K562 (cell line): ENCODE measurements at regions not wholly inside any gene's neighbourhood (a gene's known extent, or its start where the extent isn't known, plus 50 kb on each side); places are given as distances from the start of the nearest gene placed in this dataset.

Source experiments
- ATAC-seq: fragments of 200-7000 bp; cut with Tn5 transposase; 3 replicates; pipeline ENCODE4 v1.9.1; 2020; ENCODE audit warnings: moderate library complexity
- BruUV-seq: library from RNA; stranded (reverse); fragments of 400-500 nt; replicated peaks from 2 replicates; lab custom pipeline; 2021; lab: Mats Ljungman, UMichigan
- CTCF ChIA-PET: fragments of 300-600 bp; formaldehyde crosslinking; extraction: SDS; loops from one replicate; lab custom pipeline; 2021; ENCODE audit warnings: low intra/inter-chr PET ratio; lab: Yijun Ruan, JAX
- POLR2A ChIA-PET: fragments of 300-600, 350-650 bp; sonication (Branson Sonifier 250); formaldehyde crosslinking; extraction: SDS; loops from one replicate; lab custom pipeline; 2021; ENCODE audit warnings: antibody characterized with exemption, inconsistent platforms; lab: Yijun Ruan, JAX
- DNase-seq, 4 experiments: peaks; one replicate each; pipeline versions ENCODE4 v3.0.0 to v3.0.0-alpha.2; 2011 to 2018; ENCODE audit warnings: low spot score in 3 of 4, mixed read lengths in 3 of 4; ENCODE audit errors: extremely low read depth in 1 of 4
- FAIRE-seq: peaks from 2 replicates; lab custom pipeline; 2011; peaks lifted over from hg19 to GRCh38; lab: Jason Lieb, UNC
- H2AFZ ChIP-seq: 2 replicates; pipeline ENCODE4 v1.6.0; 2011; ENCODE audit warnings: low read depth, low read length, control low read depth, inconsistent platforms
- H3K27ac ChIP-seq: fragments of 200-600 bp; 3 replicates; pipeline ENCODE4 v1.8.0; 2011; ENCODE audit warnings: low read depth, mild to moderate bottlenecking, control low read depth, inconsistent platforms, low read length, moderate library complexity, mixed read lengths; ENCODE audit errors: extremely low read depth
- H3K27me3 ChIP-seq, 2 experiments: fragments of 300-600 bp in 1 of 2; 2 replicates in 1 of 2; 3 replicates in 1 of 2; pipeline versions ENCODE4 v1.6.0 to v1.8.0; 2011; ENCODE audit warnings: inconsistent platforms in 2 of 2, low read length in 2 of 2, mild to moderate bottlenecking in 1 of 2, mixed read lengths in 1 of 2, moderate library complexity in 1 of 2; ENCODE audit not compliant: control insufficient read depth in 2 of 2, insufficient read depth in 2 of 2
- H3K36me3 ChIP-seq: fragments of 300-600 bp; 3 replicates; pipeline ENCODE4 v1.8.0; 2011; ENCODE audit warnings: mild to moderate bottlenecking, low read length, inconsistent platforms; ENCODE audit not compliant: control insufficient read depth, insufficient read depth
- H3K4me1 ChIP-seq, 2 experiments: fragments of 200-600 bp in 1 of 2; replicated peaks in 1 of 2; 2 replicates in 1 of 2; 3 replicates in 1 of 2; pipeline versions ENCODE4 v1.5.1 to v1.8.0; 2011; ENCODE audit warnings: inconsistent platforms in 2 of 2, low read length in 2 of 2, mild to moderate bottlenecking in 1 of 2, mixed read lengths in 1 of 2, moderate library complexity in 1 of 2; ENCODE audit not compliant: control insufficient read depth in 2 of 2, insufficient read depth in 2 of 2
- H3K4me2 ChIP-seq: 2 replicates; pipeline ENCODE4 v1.6.1; 2011; ENCODE audit warnings: low read length, control low read depth, inconsistent platforms, mixed read lengths; ENCODE audit not compliant: insufficient read depth
- H3K4me3 ChIP-seq: fragments of 200-600 bp; sonication (generic), shearing (Covaris generic); 2 replicates; pipeline ENCODE4 v1.5.1; 2016; ENCODE audit warnings: control low read depth, inconsistent platforms
- H3K79me2 ChIP-seq: fragments of 200-600 bp; 3 replicates; pipeline ENCODE4 v1.8.0; 2011; ENCODE audit warnings: low read length, inconsistent platforms; ENCODE audit not compliant: control insufficient read depth, insufficient read depth
- H3K9ac ChIP-seq, 2 experiments: 2 replicates each; pipeline versions ENCODE4 v1.6.0 to v1.6.1; 2011; ENCODE audit warnings: low read depth in 2 of 2, low read length in 2 of 2, control low read depth in 1 of 2, inconsistent platforms in 1 of 2, mild to moderate bottlenecking in 1 of 2, mixed read lengths in 1 of 2; ENCODE audit not compliant: insufficient read depth in 1 of 2
- H3K9me1 ChIP-seq: one replicate; pipeline ENCODE4 v1.6.0; 2011; ENCODE audit warnings: inconsistent platforms, mild to moderate bottlenecking, low read length, moderate library complexity; ENCODE audit not compliant: control insufficient read depth, insufficient read depth
- H3K9me3 ChIP-seq: replicated peaks from 2 replicates; pipeline ENCODE4 v1.5.1; 2011; ENCODE audit warnings: low read depth, low read length, inconsistent platforms; ENCODE audit not compliant: control insufficient read depth, insufficient read depth
- H4K20me1 ChIP-seq: replicated peaks from 2 replicates; pipeline ENCODE4 v1.6.1; 2011; ENCODE audit warnings: low read length, inconsistent platforms, mixed read lengths; ENCODE audit not compliant: control insufficient read depth, insufficient read depth
- ATF1 ChIP-seq, 2 experiments: fragments of 450-650 bp in 1 of 2; IDR thresholded peaks; 2 replicates each; pipeline ENCODE4 v1.6.1; 2016; ENCODE audit warnings: missing compliant biosample characterization in 1 of 2, missing genetic modification characterization in 1 of 2
- FOXK2 ChIP-seq, 2 experiments: fragments of 450-650 bp; IDR thresholded peaks in 1 of 2; conservative IDR thresholded peaks in 1 of 2; 2 replicates each; pipeline ENCODE4 v1.6.1; 2016; ENCODE audit warnings: low read depth in 2 of 2, mild to moderate bottlenecking in 1 of 2
- HEY1 ChIP-seq: fragments of 250-450 bp; sonication (Bioruptor Pico); IDR thresholded peaks from 2 replicates; pipeline ENCODE4 v1.5.0; 2020; ENCODE audit warnings: mild to moderate bottlenecking, moderate library complexity, borderline replicate concordance
- MAZ ChIP-seq, 2 experiments: fragments of 450-650 bp in 1 of 2; sonication (generic) in 1 of 2; formaldehyde crosslinking; IDR thresholded peaks in 1 of 2; conservative IDR thresholded peaks in 1 of 2; 2 replicates each; pipeline versions ENCODE4 v1.4.0 to v1.5.0; 2020; ENCODE audit warnings: mild to moderate bottlenecking in 1 of 2, missing genetic modification reagents in 1 of 2
- MLLT1 ChIP-seq, 2 experiments: fragments of 450-650 bp; IDR thresholded peaks; 2 replicates each; pipeline ENCODE4 v1.6.1; 2016
- MNT ChIP-seq, 2 experiments: fragments of 450-650 bp; conservative IDR thresholded peaks; 2 replicates each; pipeline ENCODE4 v1.6.1; 2017; ENCODE audit warnings: mild to moderate bottlenecking in 2 of 2, moderate library complexity in 2 of 2
- RHOXF2B ChIP-seq: fragments of 250-450 bp; sonication (Bioruptor Pico); conservative IDR thresholded peaks from 2 replicates; pipeline ENCODE4 v1.5.1; 2021
- SIN3B ChIP-seq: fragments of 450-650 bp; IDR thresholded peaks from 2 replicates; pipeline ENCODE4 v1.6.1; 2017; ENCODE audit warnings: low read depth, mild to moderate bottlenecking, moderate library complexity
- TEAD4 ChIP-seq, 2 experiments: sonication (generic) in 1 of 2; formaldehyde crosslinking in 1 of 2; IDR thresholded peaks; 2 replicates each; pipeline versions ENCODE4 v1.6.1 to v1.8.0; 2012 to 2022; ENCODE audit warnings: borderline replicate concordance in 1 of 2, inconsistent platforms in 1 of 2, low read length in 1 of 2, mild to moderate bottlenecking in 1 of 2, missing genetic modification reagents in 1 of 2
- TSHZ1 ChIP-seq: fragments of 250-450 bp; sonication (Bioruptor Pico); IDR thresholded peaks from 2 replicates; pipeline ENCODE4 v1.4.0; 2020; ENCODE audit warnings: mild to moderate bottlenecking, moderate library complexity
- ZNF143 ChIP-seq: sonication (generic); formaldehyde crosslinking; IDR thresholded peaks from 2 replicates; pipeline ENCODE4 v1.9.0; 2022; ENCODE audit warnings: mild to moderate bottlenecking, missing genetic modification reagents
- ZNF707 ChIP-seq: fragments of 250-450 bp; sonication (Bioruptor Pico); conservative IDR thresholded peaks from 2 replicates; pipeline ENCODE4 v1.8.0; 2022; ENCODE audit warnings: inconsistent platforms, mild to moderate bottlenecking, moderate library complexity
- WGBS: fragments of 100-300 bp; shearing (Covaris generic); methylation state at CpG from one replicate; pipeline ENCODE4 v1.1.6; 2016; ENCODE audit warnings: low coverage, mixed read lengths; ENCODE audit not compliant: insufficient coverage; ENCODE audit errors: missing lambda C conversion rate; 5-methylcytosine and 5-hydroxymethylcytosine counted together
- in situ Hi-C: fragments of 300-500 bp; cut with MboI; formaldehyde crosslinking; loops from 4 replicates; pipeline ENCODE4 v1.15.0; 2018; ENCODE audit warnings: inconsistent platforms, mixed read lengths
- intact Hi-C: fragments of 100-400 bp; cut with micrococcal nuclease; formaldehyde crosslinking; loops from 2 replicates; pipeline ENCODE4 v1.14.2; 2022

GRCh38 chr11:56819916-56820315 lies 71.4 kb upstream of the OR9G4 start (continued):
- TF ChIP-seq TSHZ1 (CRISPR knock-in tag) (no peak), ZNF143 (CRISPR knock-in tag) (no peak)

DNA sequence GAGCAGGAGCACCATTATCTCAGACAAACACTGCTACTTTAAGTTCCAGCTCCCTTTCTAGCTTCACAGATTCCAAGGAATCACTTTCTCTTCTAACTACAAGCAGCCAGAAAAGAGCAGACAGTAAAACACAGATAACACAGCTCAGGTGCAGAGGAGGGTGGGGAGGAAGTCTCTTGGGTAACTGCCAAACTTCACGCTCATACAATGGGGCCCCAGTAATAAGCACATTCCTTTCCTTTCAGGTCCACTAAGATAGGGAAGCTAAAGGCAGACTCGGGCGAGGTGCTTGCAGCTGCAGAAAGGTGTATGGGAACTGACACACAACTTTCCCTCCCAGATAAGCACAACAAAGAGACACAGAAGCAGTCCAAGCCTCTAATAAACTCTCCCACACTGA lies 69.2 kb upstream of the OR9G4 start:
- no peak overlapping the region for H3K9ac ChIP-seq
- CTCF ChIA-PET = no interaction called here
- no peak overlapping the region for H3K4me3 ChIP-seq
- no peaks in the 10 kb centered on the region for H4K20me1 ChIP-seq
- H3K27ac ChIP-seq = no peak overlapping the region
- H2AFZ ChIP-seq = no peak overlapping the region
- no TSS peak for BruUV-seq
- no peak for FAIRE-seq
- no peaks in the 10 kb centered on the region for H3K79me2 ChIP-seq
- H3K4me1 ChIP-seq = no peaks in the 10 kb centered on the region
- intact Hi-C loops (no loop called here), in situ Hi-C loops (no loop called here)
- no peak for ATAC-seq
- WGBS = 0% methylated on average over 3 of the region's 3 CpGs
- no peak overlapping the region for H3K4me2 ChIP-seq
- H3K36me3 ChIP-seq = no peaks in the 10 kb centered on the region
- no peaks in the 10 kb centered on the region for H3K27me3 ChIP-seq
- H3K9me1 ChIP-seq = no peaks in the 10 kb centered on the region
- H3K9me3 ChIP-seq = no peaks in the 10 kb centered on the region
- no peak for DNase-seq
- POLR2A ChIA-PET = interaction anchor here (0.7 kb wide), 1 partner anchor 1615 kb away, joined by 3 read pairs; no protein-coding TSS in a partner anchor
- TF ChIP-seq MLLT1 (IDR thresholded peaks at IDR 0.05) = no peak
- TF ChIP-seq MNT (conservative IDR thresholded peaks at IDR 0.05) = no peak
- TF ChIP-seq HEY1 (CRISPR knock-in tag) = no peak
- TF ChIP-seq RHOXF2B (CRISPR knock-in tag) = no peak
- no peak for TF ChIP-seq ATF1 (CRISPR knock-in tag; IDR thresholded peaks at IDR 0.05)
- TF ChIP-seq ATF1 (tag; IDR thresholded peaks at IDR 0.05) = no peak
- TF ChIP-seq TEAD4 (IDR thresholded peaks at IDR 0.05; ENCODE audit: low read length) = no peak
- no peak for TF ChIP-seq TEAD4 (CRISPR knock-in tag; IDR thresholded peaks at IDR 0.05; ENCODE audit: borderline replicate concordance)
- no peak for TF ChIP-seq MAZ (CRISPR knock-in tag; conservative IDR thresholded peaks at IDR 0.05 in 1 of 2, IDR thresholded peaks at IDR 0.05 in 1 of 2)
- TF ChIP-seq FOXK2 (conservative IDR thresholded peaks at IDR 0.05 in 1 of 2, IDR thresholded peaks at IDR 0.05 in 1 of 2; ENCODE audit: low read depth in 2 of 2) = no peak
- no peak for TF ChIP-seq SIN3B
- no peak for TF ChIP-seq ZNF707 (CRISPR knock-in tag)
